Pancreas (tissue), 10 donors: ENCODE measurements at regions not wholly inside any gene's neighbourhood (a gene's known extent, or its start where the extent isn't known, plus 50 kb on each side); places are given as distances from the start of the nearest gene placed in this dataset.

Experiments
- ATAC-seq, 4 donors: fragments of 200-7000 bp; cut with Tn5 transposase; one replicate each; pipeline versions ENCODE4 v1.8.0 to v1.9.1; 2020; ENCODE audit warnings: mild to moderate bottlenecking in 4 of 4, moderate library complexity in 4 of 4
- DNase-seq, 6 donors: peaks; one replicate each; pipeline ENCODE4 v3.0.0-alpha.2; 2020
- FAIRE-seq: peaks from 2 replicates; lab custom pipeline; 2012; peaks lifted over from hg19 to GRCh38; lab: Jason Lieb, UNC
- H3K27ac ChIP-seq, 4 donors: fragments of 200-600 bp; sonication (generic); 1 replicate in 3 of 4; 2 replicates in 1 of 4; pipeline versions ENCODE4 v1.5.0 to v1.8.0; 2020
- H3K27me3 ChIP-seq, 4 donors: fragments of 200-600 bp; one replicate each; pipeline ENCODE4 v1.8.0; 2021
- H3K36me3 ChIP-seq, 3 donors: fragments of 200-600 bp; sonication (generic) in 1 of 3; one replicate each; pipeline versions ENCODE4 v1.5.0 to v1.8.0; 2020 to 2021
- H3K4me1 ChIP-seq, 3 donors: fragments of 200-600 bp; one replicate each; pipeline ENCODE4 v1.8.0; 2021
- H3K4me3 ChIP-seq, 4 donors: fragments of 200-600 bp; sonication (generic) in 2 of 4; one replicate each; pipeline versions ENCODE4 v1.5.0 to v1.8.0; 2020 to 2021
- H3K9me3 ChIP-seq, 4 donors: fragments of 200-600 bp; one replicate each; pipeline ENCODE4 v1.8.0; 2021
- CTCF ChIP-seq, 4 donors: fragments of 200-600 bp; sonication (generic) in 3 of 4; IDR thresholded peaks; one replicate each; pipeline versions ENCODE4 v1.5.0 to v1.8.0; 2021; ENCODE audit warnings: antibody characterized with exemption in 4 of 4
- WGBS, 2 donors: extraction: QIAGEN DNeasy Blood & Tissue Kit; methylation state at CpG; one replicate each; pipeline ENCODE4 v1.1.7; 2013; 5-methylcytosine and 5-hydroxymethylcytosine counted together
- intact Hi-C, 3 donors: fragments of 100-400 bp; cut with DNase I; formaldehyde crosslinking; loops; one replicate each; pipeline versions ENCODE4 v1.11.1 to v1.14.2; 2022
- donor health status: healthy with polysubstance abuse.
- donor health status: DM: no; HTN: no; CAD: no; lungs with moderate emphysema.
- donor health status: DM: no; HTN: no; CAD: no.
- donor health status: control.
- donor health status: control.
- donor health status: Bipolar disorder and iron deficiency.
- donor health status: DM: yes; HTN: yes; CAD: no.
- donor health status: DM: no; HTN: no; CAD: no.
- donor health status: DM: no; HTN: no; CAD: no.
- donor health status: DM: yes; HTN: yes; CAD: no.

DNA sequence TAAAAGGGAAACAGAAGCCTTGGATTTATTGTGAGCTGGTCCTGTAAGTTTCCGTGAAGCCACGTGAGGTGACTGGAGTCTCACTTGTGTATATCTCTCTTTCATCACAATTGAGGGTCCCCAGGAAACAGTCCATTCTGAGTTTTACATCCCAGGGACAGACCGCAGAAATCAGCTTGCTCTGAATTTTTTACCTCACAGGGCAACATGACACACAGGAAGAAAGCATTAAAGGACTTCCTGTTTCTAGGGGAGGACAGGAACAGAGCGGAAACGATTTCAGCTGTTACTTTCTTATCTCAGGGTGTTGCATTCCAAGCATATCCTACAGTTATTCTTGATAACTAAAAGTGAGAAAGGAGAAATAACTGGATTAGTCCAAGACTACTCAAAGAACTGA, 553.5 kb downstream of the TRAM1L1 start:
- H3K27ac ChIP-seq: no peak overlapping the region
- H3K4me1 ChIP-seq: no peaks in the 10 kb centered on the region
- no peak for FAIRE-seq
- WGBS, 2 donors: 70 to 71% methylated on average over 5 of the region's 5 CpGs
- no peak for DNase-seq
- no peaks in the 10 kb centered on the region for H3K9me3 ChIP-seq
- intact Hi-C loops: no loop called here
- ATAC-seq: no peak
- H3K36me3 ChIP-seq: no peaks in the 10 kb centered on the region
- TF ChIP-seq CTCF (IDR thresholded peaks at IDR 0.05): no peak
- H3K27me3 ChIP-seq: no peaks in the 10 kb centered on the region
- no peak overlapping the region for H3K4me3 ChIP-seq

GRCh38 chr4:116531026-116531425, 554.4 kb downstream of the TRAM1L1 start:
- FAIRE-seq: no peak
- ATAC-seq: no peak
- WGBS, 2 donors: 91 to 96% methylated on average over 3 of the region's 3 CpGs

DNA sequence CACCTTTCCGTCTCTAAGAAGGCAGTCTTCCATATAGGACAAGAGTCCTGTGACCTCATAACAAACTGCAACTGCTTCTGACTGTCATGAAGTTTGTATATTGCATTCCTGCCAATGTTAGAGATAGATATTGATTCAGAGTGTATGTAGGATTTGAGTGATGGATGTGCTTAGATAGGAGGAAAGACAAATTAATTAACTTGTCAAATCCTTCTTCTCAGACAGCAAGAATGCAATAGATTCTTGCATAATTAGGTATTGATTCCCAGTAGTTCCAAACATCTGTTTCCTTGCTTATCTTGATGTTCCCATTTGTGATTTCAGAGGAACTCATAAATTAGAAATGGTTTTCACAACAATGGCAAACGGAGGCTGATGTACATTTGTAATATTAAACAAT, 555.3 kb downstream of the TRAM1L1 start:
- Histone ChIP-seq H3K27me3 (no peaks in the 10 kb centered on the region), H3K27ac (no peak overlapping the region), H3K4me1 (no peaks in the 10 kb centered on the region), H3K4me3 (no peak overlapping the region), H3K9me3 (no peaks in the 10 kb centered on the region), H3K36me3 (no peaks in the 10 kb centered on the region)
- DNase-seq (no peak), FAIRE-seq (no peak), ATAC-seq (no peak)
- no peak for TF ChIP-seq CTCF (IDR thresholded peaks at IDR 0.05)
- WGBS, 2 donors: 22 to 55% methylated on average over 2 of the region's 2 CpGs
- intact Hi-C loops: no loop called here

More at GRCh38 chr4:116531026-116531425, 554.4 kb downstream of the TRAM1L1 start:
- Histone ChIP-seq H3K27me3 (no peaks in the 10 kb centered on the region), H3K4me1 (no peaks in the 10 kb centered on the region), H3K4me3 (no peak overlapping the region), H3K36me3 (no peaks in the 10 kb centered on the region), H3K9me3 (no peaks in the 10 kb centered on the region), H3K27ac (no peak overlapping the region)
- DNase-seq: no peak
- no peak for TF ChIP-seq CTCF (IDR thresholded peaks at IDR 0.05)
- intact Hi-C loops: no loop called here

GRCh38 chr4:116529129-116529528, 556.2 kb downstream of the TRAM1L1 start:
- Histone ChIP-seq H3K27me3 (no peaks in the 10 kb centered on the region), H3K4me1 (no peaks in the 10 kb centered on the region), H3K9me3 (no peaks in the 10 kb centered on the region), H3K4me3 (no peak overlapping the region), H3K36me3 (no peaks in the 10 kb centered on the region), H3K27ac (no peak overlapping the region)
- 93% methylated on average over 1 of the region's 1 CpG for WGBS, 2 donors
- intact Hi-C loops: no loop called here
- DNase-seq: no peak
- no peak for TF ChIP-seq CTCF (IDR thresholded peaks at IDR 0.05)
- FAIRE-seq: no peak
- ATAC-seq: no peak

GRCh38 chr4:116522922-116523321, 562.5 kb downstream of the TRAM1L1 start:
- Histone ChIP-seq H3K27ac (no peak overlapping the region), H3K4me1 (no peaks in the 10 kb centered on the region), H3K9me3 (no peaks in the 10 kb centered on the region), H3K27me3 (no peaks in the 10 kb centered on the region), H3K4me3 (no peak overlapping the region), H3K36me3 (no peaks in the 10 kb centered on the region)
- intact Hi-C loops: no loop called here
- TF ChIP-seq CTCF (IDR thresholded peaks at IDR 0.05): no peak
- FAIRE-seq: no peak
- no peak for DNase-seq
- ATAC-seq: no peak
